ENCODE measurements at regions not wholly inside any gene's neighbourhood (a gene's known extent, or its start where the extent isn't known, plus 50 kb on each side); places are given as distances from the start of the nearest gene placed in this dataset.

DNA sequence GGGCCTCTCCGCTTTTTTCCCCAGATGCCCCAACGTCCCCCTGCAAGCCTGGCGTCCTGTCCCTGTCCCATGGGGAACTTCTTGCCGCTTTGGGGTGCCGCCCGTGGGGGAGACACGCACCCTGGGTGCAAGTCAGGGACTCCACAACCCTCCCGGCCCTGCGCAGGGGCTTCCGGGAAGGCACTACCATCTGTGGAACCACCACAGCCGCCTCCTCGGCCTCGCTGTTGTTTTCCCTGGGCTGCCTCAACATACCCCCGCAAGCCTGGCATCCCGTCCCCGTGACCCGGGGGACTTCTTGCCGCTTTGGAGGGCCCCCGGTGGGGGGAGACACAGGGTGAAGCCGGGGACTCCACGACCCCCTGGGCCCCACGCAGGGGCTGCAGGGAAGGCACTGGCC is 238.4 kb downstream of the TUBA3C start:
- no peaks in the 10 kb centered on the region for H3K4me1 ChIP-seq (ENCODE audit: control insufficient read depth, insufficient read depth, low read length)
- H3K4me3 ChIP-seq (ENCODE audit: low read depth, low read length), result no peak overlapping the region
- no peak overlapping the region for H3K27ac ChIP-seq (ENCODE audit: extremely low read depth, low read depth, low read length)
- no peaks in the 10 kb centered on the region for H3K36me3 ChIP-seq (ENCODE audit: control insufficient read depth in 2 of 2, insufficient read depth in 1 of 2, low read length in 2 of 2)
- H3K9me3 ChIP-seq (ENCODE audit: control insufficient read depth, insufficient read depth, low read depth, low read length), result no peaks in the 10 kb centered on the region
- CTCF ChIA-PET, result no interaction called here
- POLR2A ChIA-PET, result no interaction called here
- TF ChIP-seq ZSCAN30 (tag by site-specific recombination; IDR thresholded peaks at IDR 0.05) (no peak), ZNF768 (tag by site-specific recombination; IDR thresholded peaks at IDR 0.05) (no peak), ZNF561 (tag by site-specific recombination; IDR thresholded peaks at IDR 0.05; ENCODE audit: borderline replicate concordance) (no peak)

DNA sequence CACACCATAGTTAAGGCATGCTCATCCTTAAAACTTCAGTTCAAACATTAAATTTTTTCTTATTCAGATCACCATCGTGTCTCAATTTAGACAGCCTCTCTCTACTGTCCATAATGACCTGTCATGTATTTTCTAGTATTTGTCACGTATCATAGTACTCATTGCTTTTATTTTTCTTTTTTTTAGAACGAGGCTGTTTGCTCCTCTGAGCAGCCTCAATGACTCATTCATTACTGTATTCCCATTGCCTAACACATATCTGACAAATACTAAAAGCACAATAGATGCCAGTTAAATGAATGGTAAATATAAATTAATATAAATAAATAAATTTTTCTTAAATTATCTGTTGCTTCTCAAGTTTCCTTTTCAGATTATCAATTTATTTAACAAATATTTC is 245.5 kb downstream of the TUBA3C start:
- Histone ChIP-seq H3K36me3 (ENCODE audit: control insufficient read depth in 2 of 2, insufficient read depth in 1 of 2, low read length in 2 of 2) (no peaks in the 10 kb centered on the region), H3K9me3 (ENCODE audit: control insufficient read depth, insufficient read depth, low read depth, low read length) (no peaks in the 10 kb centered on the region), H3K4me1 (ENCODE audit: control insufficient read depth, insufficient read depth, low read length) (no peaks in the 10 kb centered on the region), H3K4me3 (ENCODE audit: low read depth, low read length) (no peak overlapping the region), H3K27ac (ENCODE audit: extremely low read depth, low read depth, low read length) (no peak overlapping the region)
- ChIA-PET POLR2A (no interaction called here), CTCF (no interaction called here)
- no peak for TF ChIP-seq ZBTB8A (tag by site-specific recombination; IDR thresholded peaks at IDR 0.05)
- TF ChIP-seq ZNF214 (tag by site-specific recombination; IDR thresholded peaks at IDR 0.05; ENCODE audit: borderline replicate concordance), result no peak
- TF ChIP-seq, protein P1, sequence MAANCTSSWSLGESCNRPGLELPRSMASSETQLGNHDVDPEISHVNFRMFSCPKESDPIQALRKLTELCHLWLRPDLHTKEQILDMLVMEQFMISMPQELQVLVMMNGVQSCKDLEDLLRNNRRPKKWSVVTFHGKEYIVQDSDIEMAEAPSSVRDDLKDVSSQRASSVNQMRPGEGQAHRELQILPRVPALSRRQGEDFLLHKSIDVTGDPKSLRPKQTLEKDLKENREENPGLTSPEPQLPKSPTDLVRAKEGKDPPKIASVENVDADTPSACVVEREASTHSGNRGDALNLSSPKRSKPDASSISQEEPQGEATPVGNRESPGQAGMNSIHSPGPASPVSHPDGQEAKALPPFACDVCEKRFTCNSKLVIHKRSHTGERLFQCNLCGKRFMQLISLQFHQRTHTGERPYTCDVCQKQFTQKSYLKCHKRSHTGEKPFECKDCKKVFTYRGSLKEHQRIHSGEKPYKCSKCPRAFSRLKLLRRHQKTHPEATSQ (tag by site-specific recombination; IDR thresholded peaks at IDR 0.05), result no peak
- no peak for TF ChIP-seq ZNF37A (tag by site-specific recombination; IDR thresholded peaks at IDR 0.05)
- no peak for TF ChIP-seq ZNF624 (tag by site-specific recombination; IDR thresholded peaks at IDR 0.05)
- TF ChIP-seq ZFP41 (tag by site-specific recombination; IDR thresholded peaks at IDR 0.05; ENCODE audit: borderline replicate concordance), result no peak
- TF ChIP-seq, protein P2, sequence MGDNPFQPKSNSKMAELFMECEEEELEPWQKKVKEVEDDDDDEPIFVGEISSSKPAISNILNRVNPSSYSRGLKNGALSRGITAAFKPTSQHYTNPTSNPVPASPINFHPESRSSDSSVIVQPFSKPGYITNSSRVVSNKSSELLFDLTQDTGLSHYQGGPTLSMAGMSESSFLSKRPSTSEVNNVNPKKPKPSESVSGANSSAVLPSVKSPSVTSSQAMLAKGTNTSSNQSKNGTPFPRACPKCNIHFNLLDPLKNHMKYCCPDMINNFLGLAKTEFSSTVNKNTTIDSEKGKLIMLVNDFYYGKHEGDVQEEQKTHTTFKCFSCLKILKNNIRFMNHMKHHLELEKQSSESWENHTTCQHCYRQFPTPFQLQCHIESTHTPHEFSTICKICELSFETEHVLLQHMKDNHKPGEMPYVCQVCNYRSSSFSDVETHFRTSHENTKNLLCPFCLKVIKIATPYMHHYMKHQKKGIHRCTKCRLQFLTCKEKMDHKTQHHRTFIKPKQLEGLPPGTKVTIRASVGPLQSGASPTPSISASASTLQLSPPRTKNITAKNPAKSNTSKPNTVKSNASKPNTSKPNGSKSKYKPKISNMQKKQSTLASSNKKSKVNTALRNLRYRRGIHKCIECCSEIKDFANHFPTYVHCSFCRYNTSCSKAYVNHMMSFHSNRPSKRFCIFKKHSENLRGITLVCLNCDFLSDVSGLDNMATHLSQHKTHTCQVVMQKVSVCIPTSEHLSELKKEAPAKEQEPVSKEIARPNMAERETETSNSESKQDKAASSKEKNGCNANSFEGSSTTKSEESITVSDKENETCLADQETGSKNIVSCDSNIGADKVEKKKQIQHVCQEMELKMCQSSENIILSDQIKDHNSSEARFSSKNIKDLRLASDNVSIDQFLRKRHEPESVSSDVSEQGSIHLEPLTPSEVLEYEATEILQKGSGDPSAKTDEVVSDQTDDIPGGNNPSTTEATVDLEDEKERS (tag by site-specific recombination; IDR thresholded peaks at IDR 0.05), result no peak
- no peak for TF ChIP-seq ZNF76 (tag by site-specific recombination; IDR thresholded peaks at IDR 0.05; ENCODE audit: borderline replicate concordance, low read depth)
- no peak for TF ChIP-seq RBAK (tag by site-specific recombination; IDR thresholded peaks at IDR 0.05)
- TF ChIP-seq KLF9 (tag by site-specific recombination; IDR thresholded peaks at IDR 0.05; ENCODE audit: low read depth), result no peak
- TF ChIP-seq, protein P3, sequence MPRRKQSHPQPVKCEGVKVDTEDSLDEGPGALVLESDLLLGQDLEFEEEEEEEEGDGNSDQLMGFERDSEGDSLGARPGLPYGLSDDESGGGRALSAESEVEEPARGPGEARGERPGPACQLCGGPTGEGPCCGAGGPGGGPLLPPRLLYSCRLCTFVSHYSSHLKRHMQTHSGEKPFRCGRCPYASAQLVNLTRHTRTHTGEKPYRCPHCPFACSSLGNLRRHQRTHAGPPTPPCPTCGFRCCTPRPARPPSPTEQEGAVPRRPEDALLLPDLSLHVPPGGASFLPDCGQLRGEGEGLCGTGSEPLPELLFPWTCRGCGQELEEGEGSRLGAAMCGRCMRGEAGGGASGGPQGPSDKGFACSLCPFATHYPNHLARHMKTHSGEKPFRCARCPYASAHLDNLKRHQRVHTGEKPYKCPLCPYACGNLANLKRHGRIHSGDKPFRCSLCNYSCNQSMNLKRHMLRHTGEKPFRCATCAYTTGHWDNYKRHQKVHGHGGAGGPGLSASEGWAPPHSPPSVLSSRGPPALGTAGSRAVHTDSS (tag by site-specific recombination; IDR thresholded peaks at IDR 0.05), result no peak
- no peak for TF ChIP-seq ZBTB48 (tag by site-specific recombination; IDR thresholded peaks at IDR 0.05)

DNA sequence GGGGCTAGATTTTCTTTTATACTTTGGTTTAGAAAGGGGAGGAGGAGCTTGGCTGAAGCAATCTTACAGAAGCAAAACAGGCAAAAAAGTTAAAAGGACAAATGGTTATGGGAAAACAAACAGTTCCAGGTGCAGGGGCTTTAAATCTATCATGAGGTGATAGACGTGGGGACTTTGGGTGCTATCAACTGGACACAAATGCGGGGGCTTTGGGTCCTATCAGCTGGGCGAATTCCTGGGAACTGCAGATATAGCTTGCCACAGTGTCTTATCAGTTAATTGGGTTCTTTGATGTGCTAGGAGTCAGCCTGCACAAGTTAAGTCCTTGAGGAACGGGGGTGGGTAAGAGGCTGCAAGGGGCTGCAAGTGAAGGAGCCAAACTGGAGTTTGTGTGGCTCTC is 260.6 kb downstream of the TUBA3C start:
- H3K4me1 ChIP-seq (ENCODE audit: control insufficient read depth, insufficient read depth, low read length), result no peaks in the 10 kb centered on the region
- H3K4me3 ChIP-seq (ENCODE audit: low read depth, low read length), result no peak overlapping the region
- H3K27ac ChIP-seq (ENCODE audit: extremely low read depth, low read depth, low read length), result no peak overlapping the region
- ChIA-PET CTCF (no interaction called here), POLR2A (no interaction called here)
- no peaks in the 10 kb centered on the region for H3K36me3 ChIP-seq (ENCODE audit: control insufficient read depth in 2 of 2, insufficient read depth in 1 of 2, low read length in 2 of 2)
- H3K9me3 ChIP-seq (ENCODE audit: control insufficient read depth, insufficient read depth, low read depth, low read length), result no peaks in the 10 kb centered on the region
- TF ChIP-seq ZXDB (tag by site-specific recombination; IDR thresholded peaks at IDR 0.05) (no peak), ZNF391 (tag by site-specific recombination; IDR thresholded peaks at IDR 0.05; ENCODE audit: borderline replicate concordance, low read depth) (no peak), ZNF654 (tag by site-specific recombination; IDR thresholded peaks at IDR 0.05; ENCODE audit: low read depth) (no peak), PRDM1 (tag by site-specific recombination; IDR thresholded peaks at IDR 0.05) (no peak), ZNF837 (tag by site-specific recombination; IDR thresholded peaks at IDR 0.05) (no peak), ZNF707 (tag by site-specific recombination; IDR thresholded peaks at IDR 0.05) (no peak), ZNF112 (tag by site-specific recombination; IDR thresholded peaks at IDR 0.05) (no peak), ZNF169 (tag by site-specific recombination; IDR thresholded peaks at IDR 0.05) (no peak), ZNF549 (tag by site-specific recombination; IDR thresholded peaks at IDR 0.05) (no peak)
- TF ChIP-seq, protein P4, sequence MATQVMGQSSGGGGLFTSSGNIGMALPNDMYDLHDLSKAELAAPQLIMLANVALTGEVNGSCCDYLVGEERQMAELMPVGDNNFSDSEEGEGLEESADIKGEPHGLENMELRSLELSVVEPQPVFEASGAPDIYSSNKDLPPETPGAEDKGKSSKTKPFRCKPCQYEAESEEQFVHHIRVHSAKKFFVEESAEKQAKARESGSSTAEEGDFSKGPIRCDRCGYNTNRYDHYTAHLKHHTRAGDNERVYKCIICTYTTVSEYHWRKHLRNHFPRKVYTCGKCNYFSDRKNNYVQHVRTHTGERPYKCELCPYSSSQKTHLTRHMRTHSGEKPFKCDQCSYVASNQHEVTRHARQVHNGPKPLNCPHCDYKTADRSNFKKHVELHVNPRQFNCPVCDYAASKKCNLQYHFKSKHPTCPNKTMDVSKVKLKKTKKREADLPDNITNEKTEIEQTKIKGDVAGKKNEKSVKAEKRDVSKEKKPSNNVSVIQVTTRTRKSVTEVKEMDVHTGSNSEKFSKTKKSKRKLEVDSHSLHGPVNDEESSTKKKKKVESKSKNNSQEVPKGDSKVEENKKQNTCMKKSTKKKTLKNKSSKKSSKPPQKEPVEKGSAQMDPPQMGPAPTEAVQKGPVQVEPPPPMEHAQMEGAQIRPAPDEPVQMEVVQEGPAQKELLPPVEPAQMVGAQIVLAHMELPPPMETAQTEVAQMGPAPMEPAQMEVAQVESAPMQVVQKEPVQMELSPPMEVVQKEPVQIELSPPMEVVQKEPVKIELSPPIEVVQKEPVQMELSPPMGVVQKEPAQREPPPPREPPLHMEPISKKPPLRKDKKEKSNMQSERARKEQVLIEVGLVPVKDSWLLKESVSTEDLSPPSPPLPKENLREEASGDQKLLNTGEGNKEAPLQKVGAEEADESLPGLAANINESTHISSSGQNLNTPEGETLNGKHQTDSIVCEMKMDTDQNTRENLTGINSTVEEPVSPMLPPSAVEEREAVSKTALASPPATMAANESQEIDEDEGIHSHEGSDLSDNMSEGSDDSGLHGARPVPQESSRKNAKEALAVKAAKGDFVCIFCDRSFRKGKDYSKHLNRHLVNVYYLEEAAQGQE (tag by site-specific recombination; IDR thresholded peaks at IDR 0.05), result no peak

All from HEK293 (cell line).